Dendritic cell treated with granulocyte-macrophage colony-stimulating factor and Interleukin-4, amounts not matched to agents 40 ng/mL and 50 ng/mL, for 4 days (primary cell): ENCODE measurements at regions not wholly inside any gene's neighbourhood (a gene's known extent, or its start where the extent isn't known, plus 50 kb on each side); places are given as distances from the start of the nearest gene placed in this dataset.
"Not testable (repeated sequence)": the region's sequence is repeated elsewhere in the genome, so short reads cannot be mapped to it uniquely, and the experiment has no call there.

Experiments
- H3K27ac Mint-ChIP-seq: one replicate; pipeline ENCODE4 v1.8.0; 2022; ENCODE audit warnings: mild to moderate bottlenecking, mixed read lengths
- H3K27me3 Mint-ChIP-seq: one replicate; pipeline ENCODE4 v1.8.0; 2022; ENCODE audit warnings: mild to moderate bottlenecking, mixed read lengths
- H3K36me3 Mint-ChIP-seq: one replicate; pipeline ENCODE4 v1.8.0; 2022; ENCODE audit warnings: low read depth, mixed read lengths
- H3K4me1 Mint-ChIP-seq: one replicate; pipeline ENCODE4 v1.8.0; 2022; ENCODE audit warnings: low read depth, mixed read lengths
- H3K4me3 Mint-ChIP-seq: one replicate; pipeline ENCODE4 v1.8.0; 2022; ENCODE audit warnings: mild to moderate bottlenecking, moderate library complexity, mixed read lengths
- H3K9me3 Mint-ChIP-seq: one replicate; pipeline ENCODE4 v1.8.0; 2022; ENCODE audit warnings: mixed read lengths
- intact Hi-C: fragments of 100-400 bp; cut with micrococcal nuclease; formaldehyde crosslinking; loops from one replicate; pipeline ENCODE4 v1.15.0; 2022

- intact Hi-C loops: loop anchor here (5.0 to 10.0 kb wide), 3 partner anchors 75 to 367 kb away; partner anchors contain the start of gene RYBP
- Mint-ChIP-seq H3K27me3 (peaks cover 25% of the 10 kb centered on the region), H3K4me3 (no peak overlapping the region), H3K27ac (peak overlapping the region; percentile 77), H3K4me1 (peaks cover 68% of the 10 kb centered on the region), H3K9me3 (no peaks in the 10 kb centered on the region), H3K36me3 (no peaks in the 10 kb centered on the region)
Observed at GRCh38 chr3:72271923-72272322, 487.0 kb upstream of the PROK2 start.

- Mint-ChIP-seq H3K27ac (peak overlapping the region; percentile 77), H3K36me3 (no peaks in the 10 kb centered on the region), H3K4me3 (no peak overlapping the region), H3K4me1 (peaks cover 75% of the 10 kb centered on the region), H3K9me3 (no peaks in the 10 kb centered on the region), H3K27me3 (peaks cover 21% of the 10 kb centered on the region)
- intact Hi-C loops: loop anchor here (5.0 to 10.0 kb wide), 3 partner anchors 76 to 366 kb away; partner anchors contain the start of gene RYBP
Observed at GRCh38 chr3:72271216-72271615, 486.3 kb upstream of the PROK2 start.

GRCh38 chr3:72270730-72271129, 485.8 kb upstream of the PROK2 start:
- Mint-ChIP-seq H3K27me3 (peaks cover 21% of the 10 kb centered on the region), H3K36me3 (no peaks in the 10 kb centered on the region), H3K4me1 (peaks cover 80% of the 10 kb centered on the region), H3K9me3 (no peaks in the 10 kb centered on the region), H3K27ac (peak overlapping the region; percentile 77), H3K4me3 (no peak overlapping the region)
- intact Hi-C loops: loop anchor here (5.0 to 10.0 kb wide), 3 partner anchors 77 to 366 kb away; partner anchors contain the start of gene RYBP

- H3K27ac Mint-ChIP-seq: peak overlapping the region; percentile 77
- H3K27me3 Mint-ChIP-seq: peaks cover 19% of the 10 kb centered on the region
- peaks cover 79% of the 10 kb centered on the region for H3K4me1 Mint-ChIP-seq
- intact Hi-C loops: loop anchor here (5.0 to 10.0 kb wide), 3 partner anchors 77 to 365 kb away; partner anchors contain the start of gene RYBP
- H3K36me3 Mint-ChIP-seq: no peaks in the 10 kb centered on the region
- H3K4me3 Mint-ChIP-seq: no peak overlapping the region
- H3K9me3 Mint-ChIP-seq: no peaks in the 10 kb centered on the region
Observed at GRCh38 chr3:72270072-72270681, 485.2 kb upstream of the PROK2 start.

- H3K27me3 Mint-ChIP-seq: peaks cover 25% of the 10 kb centered on the region
- H3K4me3 Mint-ChIP-seq: no peak overlapping the region
- no peaks in the 10 kb centered on the region for H3K9me3 Mint-ChIP-seq
- intact Hi-C loops: loop anchor here (5.0 to 10.0 kb wide), 2 partner anchors 167 to 545 kb away; no protein-coding TSS in a partner anchor
- H3K27ac Mint-ChIP-seq: peak overlapping the region; percentile 77
- peaks cover 72% of the 10 kb centered on the region for H3K4me1 Mint-ChIP-seq
- no peaks in the 10 kb centered on the region for H3K36me3 Mint-ChIP-seq
Observed at GRCh38 chr3:72269475-72269874, 484.5 kb upstream of the PROK2 start.

- H3K27ac Mint-ChIP-seq, H3K4me3 Mint-ChIP-seq, H3K36me3 Mint-ChIP-seq, H3K9me3 Mint-ChIP-seq: not testable (repeated sequence)
- Mint-ChIP-seq H3K27me3 (peaks cover 13% of the 10 kb centered on the region), H3K4me1 (peaks cover 48% of the 10 kb centered on the region)
- intact Hi-C loops: loop anchor here (5.0 to 10.0 kb wide), 2 partner anchors 165 to 548 kb away; no protein-coding TSS in a partner anchor
Observed at GRCh38 chr3:72266921-72267524, 482.1 kb upstream of the PROK2 start.

- Mint-ChIP-seq H3K27ac (no peak overlapping the region), H3K4me1 (peaks cover 38% of the 10 kb centered on the region), H3K36me3 (no peaks in the 10 kb centered on the region), H3K27me3 (peaks cover 22% of the 10 kb centered on the region), H3K4me3 (no peak overlapping the region), H3K9me3 (no peaks in the 10 kb centered on the region)
- intact Hi-C loops: loop anchor here (5.0 to 10.0 kb wide), 2 partner anchors 164 to 549 kb away; no protein-coding TSS in a partner anchor
Observed at GRCh38 chr3:72266016-72266370, 481.0 kb upstream of the PROK2 start.

- H3K4me3 Mint-ChIP-seq: no peak overlapping the region
- H3K9me3 Mint-ChIP-seq: no peaks in the 10 kb centered on the region
- H3K36me3 Mint-ChIP-seq: no peaks in the 10 kb centered on the region
- intact Hi-C loops: loop anchor here (2.0 to 10.0 kb wide), 3 partner anchors 163 to 549 kb away; no protein-coding TSS in a partner anchor
- H3K27me3 Mint-ChIP-seq: peaks cover 28% of the 10 kb centered on the region
- peaks cover 32% of the 10 kb centered on the region for H3K4me1 Mint-ChIP-seq
- H3K27ac Mint-ChIP-seq: no peak overlapping the region
Observed at GRCh38 chr3:72265256-72266015, 480.5 kb upstream of the PROK2 start.

- Mint-ChIP-seq H3K9me3 (no peaks in the 10 kb centered on the region), H3K27ac (no peak overlapping the region), H3K4me3 (no peak overlapping the region), H3K4me1 (peaks cover 24% of the 10 kb centered on the region), H3K27me3 (peaks cover 44% of the 10 kb centered on the region), H3K36me3 (no peaks in the 10 kb centered on the region)
- intact Hi-C loops: loop anchor here (10.0 kb wide), 1 partner anchor 551 kb away; no protein-coding TSS in a partner anchor
Observed at GRCh38 chr3:72263223-72263990, 478.5 kb upstream of the PROK2 start.

- Mint-ChIP-seq H3K36me3 (no peaks in the 10 kb centered on the region), H3K27me3 (peaks cover 47% of the 10 kb centered on the region), H3K4me1 (peaks cover 28% of the 10 kb centered on the region), H3K27ac (no peak overlapping the region), H3K4me3 (no peak overlapping the region), H3K9me3 (no peaks in the 10 kb centered on the region)
- intact Hi-C loops: loop anchor here (10.0 kb wide), 1 partner anchor 552 kb away; no protein-coding TSS in a partner anchor
Observed at GRCh38 chr3:72262736-72263135, 477.8 kb upstream of the PROK2 start.

- no peak overlapping the region for H3K4me3 Mint-ChIP-seq
- H3K27me3 Mint-ChIP-seq: peaks cover 56% of the 10 kb centered on the region
- intact Hi-C loops: loop anchor here (10.0 kb wide), 1 partner anchor 553 kb away; no protein-coding TSS in a partner anchor
Observed at GRCh38 chr3:72261566-72262564, 476.9 kb upstream of the PROK2 start.

GRCh38 chr3:72260588-72260910, 475.6 kb upstream of the PROK2 start:
- Mint-ChIP-seq H3K27me3 (peaks cover 62% of the 10 kb centered on the region), H3K4me3 (no peak overlapping the region), H3K4me1 (peaks cover 23% of the 10 kb centered on the region), H3K9me3 (no peaks in the 10 kb centered on the region), H3K36me3 (no peaks in the 10 kb centered on the region), H3K27ac (no peak overlapping the region)
- intact Hi-C loops: loop anchor here (10.0 kb wide), 1 partner anchor 554 kb away; no protein-coding TSS in a partner anchor

More at GRCh38 chr3:72261566-72262564, 476.9 kb upstream of the PROK2 start:
- no peaks in the 10 kb centered on the region for H3K9me3 Mint-ChIP-seq
- peaks cover 27% of the 10 kb centered on the region for H3K4me1 Mint-ChIP-seq
- no peaks in the 10 kb centered on the region for H3K36me3 Mint-ChIP-seq
- H3K27ac Mint-ChIP-seq: no peak overlapping the region
